ENCODE measurements at regions not wholly inside any gene's neighbourhood (a gene's known extent, or its start where the extent isn't known, plus 50 kb on each side); places are given as distances from the start of the nearest gene placed in this dataset.

GRCh38 chr17:71273441-71273840 is 847.4 kb upstream of the SOX9 start:
- intact Hi-C loops (cut with DNase I; ENCODE audit: low total_unique reads) = no loop called here
- Histone ChIP-seq H3K27ac (no peak overlapping the region), H3K4me3 (no peak overlapping the region), H3K9me3 (no peaks in the 10 kb centered on the region), H3K36me3 (no peaks in the 10 kb centered on the region), H3K27me3 (no peaks in the 10 kb centered on the region), H3K4me1 (no peaks in the 10 kb centered on the region)
- no peak for DNase-seq
- TF ChIP-seq POLR2A (IDR thresholded peaks at IDR 0.05) (no peak), CTCF (IDR thresholded peaks at IDR 0.05) (no peak)

GRCh38 chr17:71276079-71276478 is 844.7 kb upstream of the SOX9 start:
- intact Hi-C loops (cut with DNase I; ENCODE audit: low total_unique reads) = no loop called here
- no peaks in the 10 kb centered on the region for H3K4me1 ChIP-seq
- H3K27ac ChIP-seq = no peak overlapping the region
- no peak for DNase-seq
- H3K9me3 ChIP-seq = no peaks in the 10 kb centered on the region
- no peaks in the 10 kb centered on the region for H3K27me3 ChIP-seq
- TF ChIP-seq POLR2A (IDR thresholded peaks at IDR 0.05) (no peak), CTCF (IDR thresholded peaks at IDR 0.05) (no peak)
- no peaks in the 10 kb centered on the region for H3K36me3 ChIP-seq
- H3K4me3 ChIP-seq = no peak overlapping the region

GRCh38 chr17:71283486-71283885 is 837.3 kb upstream of the SOX9 start:
- H3K9me3 ChIP-seq = no peaks in the 10 kb centered on the region
- no peak overlapping the region for H3K27ac ChIP-seq
- no peak overlapping the region for H3K4me3 ChIP-seq
- no peaks in the 10 kb centered on the region for H3K4me1 ChIP-seq
- intact Hi-C loops (cut with DNase I; ENCODE audit: low total_unique reads) = no loop called here
- no peaks in the 10 kb centered on the region for H3K36me3 ChIP-seq
- no peak for TF ChIP-seq POLR2A (IDR thresholded peaks at IDR 0.05)
- no peak for TF ChIP-seq CTCF (IDR thresholded peaks at IDR 0.05)
- no peak for DNase-seq
- no peaks in the 10 kb centered on the region for H3K27me3 ChIP-seq

- Histone ChIP-seq H3K27ac (no peak overlapping the region), H3K4me1 (no peaks in the 10 kb centered on the region), H3K4me3 (no peak overlapping the region), H3K9me3 (no peaks in the 10 kb centered on the region), H3K27me3 (no peaks in the 10 kb centered on the region), H3K36me3 (no peaks in the 10 kb centered on the region)
- TF ChIP-seq POLR2A (IDR thresholded peaks at IDR 0.05) = no peak
- TF ChIP-seq CTCF (IDR thresholded peaks at IDR 0.05) = no peak
- intact Hi-C loops (cut with DNase I; ENCODE audit: low total_unique reads) = no loop called here
- DNase-seq = no peak
Measured at GRCh38 chr17:71284032-71284755, 836.6 kb upstream of the SOX9 start.

GRCh38 chr17:71286625-71287024 is 834.2 kb upstream of the SOX9 start:
- DNase-seq = no peak
- H3K27me3 ChIP-seq = no peaks in the 10 kb centered on the region
- no peak overlapping the region for H3K27ac ChIP-seq
- H3K4me3 ChIP-seq = no peak overlapping the region
- H3K4me1 ChIP-seq = no peaks in the 10 kb centered on the region
- intact Hi-C loops (cut with DNase I; ENCODE audit: low total_unique reads) = no loop called here
- no peaks in the 10 kb centered on the region for H3K36me3 ChIP-seq
- no peak for TF ChIP-seq POLR2A (IDR thresholded peaks at IDR 0.05)
- TF ChIP-seq CTCF (IDR thresholded peaks at IDR 0.05) = no peak
- H3K9me3 ChIP-seq = no peaks in the 10 kb centered on the region

Measured in uterus (tissue), 3 donors.